Peyer's patch (tissue), 4 donors: ENCODE measurements at regions not wholly inside any gene's neighbourhood (a gene's known extent, or its start where the extent isn't known, plus 50 kb on each side); places are given as distances from the start of the nearest gene placed in this dataset.

Source experiments
- CTCF ChIP-seq, 6 experiments: fragments of 450-650 bp in 4 of 6; fragments of 200-600 bp in 2 of 6; sonication (generic) in 1 of 6; IDR thresholded peaks; one replicate each; pipeline ENCODE4 v1.5.1; 2017 to 2019; ENCODE audit warnings: antibody characterized with exemption in 6 of 6, mild to moderate bottlenecking in 3 of 6, moderate library complexity in 1 of 6
- POLR2A ChIP-seq, 2 donors: fragments of 450-650 bp; IDR thresholded peaks; one replicate each; pipeline ENCODE4 v1.5.1; 2017; ENCODE audit warnings: antibody characterized with exemption in 2 of 2, mild to moderate bottlenecking in 2 of 2, moderate library complexity in 2 of 2

DNA sequence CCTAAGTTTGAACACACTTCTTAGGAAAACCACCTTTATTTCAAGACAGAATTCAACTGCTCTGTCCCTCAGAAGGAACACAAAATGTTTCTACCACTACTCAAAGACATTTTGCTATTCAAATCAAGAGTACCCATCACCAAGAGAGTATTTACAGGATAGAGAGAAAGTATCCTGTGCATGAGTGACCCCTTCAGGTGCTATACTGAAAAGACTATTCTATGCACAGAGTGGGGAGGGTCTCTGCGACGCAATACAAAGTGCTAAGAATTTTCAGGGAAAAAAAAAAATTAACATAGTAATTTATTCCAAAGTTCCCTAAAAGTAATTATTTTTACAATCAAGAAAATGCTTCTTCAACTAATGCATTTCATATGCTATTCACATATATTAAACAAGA lies 346.4 kb upstream of the FAM241A start:
- TF ChIP-seq POLR2A (IDR thresholded peaks at IDR 0.05) (no peak), CTCF (IDR thresholded peaks at IDR 0.05) (peak in 2 of 6 experiments; percentile 4 to 14)
